Calu3 (cell line): ENCODE measurements at regions not wholly inside any gene's neighbourhood (a gene's known extent, or its start where the extent isn't known, plus 50 kb on each side); places are given as distances from the start of the nearest gene placed in this dataset.
"Not testable (repeated sequence)": the region's sequence is repeated elsewhere in the genome, so short reads cannot be mapped to it uniquely, and the experiment has no call there.

ENCODE experiments used
- BruUV-seq: library from RNA; stranded (reverse); fragments of 400-500 nt; replicated peaks from 2 replicates; lab custom pipeline; 2021; lab: Mats Ljungman, UMichigan
- CTCF ChIA-PET: fragments of 300-600 bp; sonication (Branson Sonifier 250); formaldehyde crosslinking; loops from one replicate; lab custom pipeline; 2022; ENCODE audit warnings: antibody characterized with exemption; lab: Charles Lee
- DNase-seq: peaks from one replicate; pipeline ENCODE4 v3.0.0; 2022
- H3K27ac Mint-ChIP-seq: one replicate; pipeline ENCODE4 v1.8.0; 2022; ENCODE audit warnings: mixed read lengths; ENCODE audit not compliant: unreplicated experiment
- H3K27me3 Mint-ChIP-seq: one replicate; pipeline ENCODE4 v1.8.0; 2022; ENCODE audit warnings: mixed read lengths; ENCODE audit not compliant: unreplicated experiment
- H3K36me3 Mint-ChIP-seq: one replicate; pipeline ENCODE4 v1.8.0; 2022; ENCODE audit warnings: mild to moderate bottlenecking, moderate library complexity, mixed read lengths; ENCODE audit not compliant: insufficient read depth, unreplicated experiment
- H3K4me1 Mint-ChIP-seq: one replicate; pipeline ENCODE4 v1.8.0; 2022; ENCODE audit warnings: mild to moderate bottlenecking, low read depth, mixed read lengths; ENCODE audit not compliant: unreplicated experiment
- H3K4me3 Mint-ChIP-seq: one replicate; pipeline ENCODE4 v1.8.0; 2022; ENCODE audit warnings: mild to moderate bottlenecking, low read depth, moderate library complexity, mixed read lengths; ENCODE audit not compliant: unreplicated experiment
- H3K9me3 Mint-ChIP-seq: one replicate; pipeline ENCODE4 v1.8.0; 2022; ENCODE audit warnings: low read depth, mixed read lengths; ENCODE audit not compliant: unreplicated experiment
- intact Hi-C: fragments of 100-400 bp; cut with micrococcal nuclease; formaldehyde crosslinking; loops from one replicate; pipeline ENCODE4 v1.10.0; 2022; ENCODE audit not compliant: unreplicated experiment
- TF ChIP-seq, protein P1 (sequence below): fragments of 200-600 bp; IDR thresholded peaks from one replicate; pipeline ENCODE4 v1.8.0; 2022; ENCODE audit warnings: antibody characterized with exemption; ENCODE audit not compliant: unreplicated experiment

DNA sequence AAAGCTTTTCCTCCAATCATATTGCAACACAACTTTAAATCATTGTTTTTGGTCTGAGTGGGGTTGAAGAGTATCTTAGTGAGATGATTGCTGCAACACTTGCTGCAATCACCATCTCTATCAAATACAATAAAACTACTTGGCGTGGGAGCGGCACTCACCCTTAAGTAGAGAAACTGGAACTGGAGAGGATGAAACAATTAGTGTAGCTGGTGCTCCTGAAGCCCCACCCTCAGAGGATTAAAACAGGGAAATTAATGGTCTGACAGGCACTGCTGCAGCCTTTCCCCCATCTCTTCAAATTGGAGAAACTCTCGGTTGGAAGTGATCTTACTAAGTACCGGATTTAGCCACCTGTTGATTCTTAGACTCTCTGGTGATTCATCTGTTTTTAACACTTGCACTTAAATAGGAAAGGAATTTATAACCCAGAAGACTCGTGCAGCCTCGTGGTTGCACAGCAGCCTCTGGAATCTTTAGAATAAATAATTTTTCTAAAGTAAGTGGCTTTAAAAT lies 80.5 kb upstream of the KIF26B start:
- BruUV-seq, result no TSS peak
- Mint-ChIP-seq H3K36me3 (peaks cover 4% of the 10 kb centered on the region), H3K9me3 (no peaks in the 10 kb centered on the region), H3K4me1 (no peaks in the 10 kb centered on the region), H3K27ac (no peak overlapping the region), H3K27me3 (no peaks in the 10 kb centered on the region), H3K4me3 (no peak overlapping the region)
- TF ChIP-seq, protein P1, sequence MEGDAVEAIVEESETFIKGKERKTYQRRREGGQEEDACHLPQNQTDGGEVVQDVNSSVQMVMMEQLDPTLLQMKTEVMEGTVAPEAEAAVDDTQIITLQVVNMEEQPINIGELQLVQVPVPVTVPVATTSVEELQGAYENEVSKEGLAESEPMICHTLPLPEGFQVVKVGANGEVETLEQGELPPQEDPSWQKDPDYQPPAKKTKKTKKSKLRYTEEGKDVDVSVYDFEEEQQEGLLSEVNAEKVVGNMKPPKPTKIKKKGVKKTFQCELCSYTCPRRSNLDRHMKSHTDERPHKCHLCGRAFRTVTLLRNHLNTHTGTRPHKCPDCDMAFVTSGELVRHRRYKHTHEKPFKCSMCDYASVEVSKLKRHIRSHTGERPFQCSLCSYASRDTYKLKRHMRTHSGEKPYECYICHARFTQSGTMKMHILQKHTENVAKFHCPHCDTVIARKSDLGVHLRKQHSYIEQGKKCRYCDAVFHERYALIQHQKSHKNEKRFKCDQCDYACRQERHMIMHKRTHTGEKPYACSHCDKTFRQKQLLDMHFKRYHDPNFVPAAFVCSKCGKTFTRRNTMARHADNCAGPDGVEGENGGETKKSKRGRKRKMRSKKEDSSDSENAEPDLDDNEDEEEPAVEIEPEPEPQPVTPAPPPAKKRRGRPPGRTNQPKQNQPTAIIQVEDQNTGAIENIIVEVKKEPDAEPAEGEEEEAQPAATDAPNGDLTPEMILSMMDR, result no peak
- intact Hi-C loops, result no loop called here
- no peak for DNase-seq
- CTCF ChIA-PET, result no interaction called here

DNA sequence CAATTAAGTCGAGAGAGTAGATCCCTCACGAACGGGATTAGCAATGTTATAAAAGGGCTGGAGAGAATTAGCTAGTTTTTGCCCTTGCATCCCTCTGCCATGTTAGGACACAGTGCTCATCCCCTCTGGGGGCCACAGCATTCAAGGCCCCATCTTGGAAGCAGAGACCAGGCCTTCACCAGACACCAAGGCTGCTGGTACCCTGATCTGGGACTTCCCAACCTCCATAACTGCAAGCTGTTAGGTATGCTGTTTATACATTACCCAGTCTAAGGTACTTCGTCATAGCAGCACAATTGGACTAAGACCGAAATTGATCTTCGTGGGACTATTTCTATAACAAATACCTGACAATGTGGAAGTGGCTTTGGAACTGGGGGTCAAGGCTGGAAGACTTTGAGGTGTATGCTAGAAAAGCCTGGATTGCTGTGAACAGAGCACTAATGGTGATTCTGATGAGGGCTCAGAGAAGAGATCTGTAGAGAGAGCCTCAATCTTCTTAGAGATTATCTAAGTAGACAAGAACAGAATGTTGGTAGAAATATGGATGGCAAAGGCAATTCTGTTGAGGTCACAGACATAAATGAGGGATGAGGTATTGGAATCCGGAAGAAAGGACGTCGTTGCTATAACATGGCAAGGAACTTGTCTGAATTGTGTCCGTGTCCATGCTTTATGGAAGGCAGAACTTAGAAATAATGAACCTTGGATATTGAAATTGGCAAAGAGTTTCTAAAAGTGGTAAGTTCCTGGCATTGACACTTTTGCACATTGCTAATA lies 83.8 kb upstream of the KIF26B start:
- Mint-ChIP-seq H3K9me3 (no peaks in the 10 kb centered on the region), H3K27me3 (no peaks in the 10 kb centered on the region), H3K4me3 (no peak overlapping the region), H3K4me1 (no peaks in the 10 kb centered on the region), H3K36me3 (no peaks in the 10 kb centered on the region), H3K27ac (no peak overlapping the region)
- DNase-seq, result no peak
- CTCF ChIA-PET, result interaction anchor here (0.6 kb wide), 1 partner anchor 513 kb away, joined by 3 read pairs; no protein-coding TSS in a partner anchor
- BruUV-seq, result no TSS peak
- TF ChIP-seq, protein P1, result no peak
- intact Hi-C loops, result no loop called here

DNA sequence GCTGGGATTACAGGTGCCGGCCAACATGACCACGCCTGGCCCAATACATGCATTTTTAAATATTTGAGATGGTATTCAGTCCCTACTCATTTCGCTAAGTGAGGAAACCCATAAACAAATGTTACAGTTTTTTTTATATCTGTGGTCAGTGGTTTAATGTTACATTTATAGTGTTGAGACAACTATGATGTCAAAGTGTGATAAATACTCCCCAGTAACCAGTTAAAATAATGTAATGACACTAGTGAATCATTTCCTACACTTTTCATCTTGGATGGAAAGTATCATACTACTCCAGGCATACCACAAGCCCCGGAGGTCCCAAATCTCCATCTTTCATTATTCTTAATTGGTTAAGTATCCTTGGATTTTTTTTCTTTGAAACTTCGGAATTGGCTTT lies 87.5 kb upstream of the KIF26B start:
- Mint-ChIP-seq H3K27me3 (no peaks in the 10 kb centered on the region), H3K4me1 (no peaks in the 10 kb centered on the region), H3K27ac (no peak overlapping the region), H3K4me3 (no peak overlapping the region), H3K36me3 (no peaks in the 10 kb centered on the region), H3K9me3 (no peaks in the 10 kb centered on the region)
- no peak for DNase-seq
- TF ChIP-seq, protein P1, result no peak
- CTCF ChIA-PET, result no interaction called here
- BruUV-seq, result no TSS peak
- intact Hi-C loops, result no loop called here

DNA sequence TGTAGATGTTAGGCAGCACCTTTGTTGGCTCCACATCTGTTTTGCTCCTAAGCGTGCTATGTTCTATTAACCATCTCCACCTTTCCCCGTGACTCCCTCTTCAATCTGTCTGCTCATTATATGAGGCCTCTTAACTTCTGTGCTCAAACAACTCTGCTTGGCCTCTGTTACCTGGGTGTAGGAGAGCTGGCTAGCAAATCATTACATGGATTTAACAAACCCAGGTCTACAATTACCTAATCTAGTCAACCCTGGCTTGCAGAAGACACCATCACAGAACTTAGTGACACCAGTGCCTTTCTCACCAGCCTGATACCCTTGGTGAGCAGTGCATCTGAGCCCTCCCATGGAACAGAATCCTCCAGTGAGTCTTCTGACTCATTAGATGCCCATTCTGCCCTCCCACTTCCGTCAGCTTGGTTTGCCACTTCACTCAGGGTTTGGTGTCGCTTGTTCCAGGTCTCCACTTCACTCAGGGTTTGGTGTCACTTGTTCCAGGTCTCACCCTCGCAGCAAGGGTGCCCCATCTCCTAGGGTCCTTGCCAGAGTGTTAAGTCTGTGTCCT lies 92.0 kb upstream of the KIF26B start:
- Mint-ChIP-seq H3K9me3 (no peaks in the 10 kb centered on the region), H3K27me3 (no peaks in the 10 kb centered on the region), H3K4me3 (no peak overlapping the region), H3K36me3 (no peaks in the 10 kb centered on the region), H3K4me1 (peaks cover 11% of the 10 kb centered on the region), H3K27ac (no peak overlapping the region)
- DNase-seq, result no peak
- intact Hi-C loops, result no loop called here
- CTCF ChIA-PET, result no interaction called here
- BruUV-seq, result no TSS peak
- TF ChIP-seq, protein P1, result no peak

DNA sequence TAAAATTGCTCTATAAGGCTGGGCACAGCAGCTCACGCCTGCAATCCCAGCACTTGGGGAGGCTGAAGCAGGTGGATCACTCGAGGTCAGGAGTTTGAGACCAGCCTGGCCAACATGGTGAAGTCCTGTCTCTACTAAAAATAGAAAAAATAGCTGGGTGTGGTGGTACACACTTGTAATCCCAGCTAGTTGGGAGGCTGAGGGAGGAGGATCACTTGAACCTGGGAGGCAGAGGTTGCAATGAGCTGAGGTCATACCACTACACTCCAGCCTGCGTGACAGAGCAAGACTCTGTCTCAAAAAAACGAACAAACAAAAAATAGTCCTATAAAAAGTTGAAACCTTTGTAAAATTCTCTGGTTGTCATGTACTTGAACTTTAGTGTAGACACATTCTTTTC lies 93.0 kb upstream of the KIF26B start:
- DNase-seq, H3K27ac Mint-ChIP-seq, H3K27me3 Mint-ChIP-seq, H3K4me3 Mint-ChIP-seq, H3K9me3 Mint-ChIP-seq, H3K36me3 Mint-ChIP-seq, BruUV-seq, CTCF ChIA-PET, intact Hi-C loops: not testable (repeated sequence)
- peaks cover 11% of the 10 kb centered on the region for H3K4me1 Mint-ChIP-seq
